SK-N-SH (cell line): ENCODE measurements at regions not wholly inside any gene's neighbourhood (a gene's known extent, or its start where the extent isn't known, plus 50 kb on each side); places are given as distances from the start of the nearest gene placed in this dataset.

Experiments used
- CTCF ChIA-PET: fragments of 300-600, 350-600 bp; formaldehyde crosslinking; extraction: SDS; loops from one replicate; lab custom pipeline; 2021; lab: Yijun Ruan, JAX
- POLR2A ChIA-PET: fragments of 350-600 bp; sonication (Branson Sonifier 250); formaldehyde crosslinking; extraction: SDS; loops from one replicate; lab custom pipeline; 2020; ENCODE audit warnings: antibody characterized with exemption, inconsistent platforms; lab: Yijun Ruan, JAX
- DNase-seq: peaks from one replicate; pipeline ENCODE4 v3.0.0; 2012
- H2AFZ ChIP-seq: fragments of 200-600 bp; sonication (generic); 2 replicates; pipeline ENCODE4 v1.8.1; 2016; ENCODE audit warnings: antibody characterized with exemption, mild to moderate bottlenecking, low read depth
- H3F3A ChIP-seq: fragments of 200-600 bp; sonication (generic); replicated peaks from 2 replicates; pipeline ENCODE3; 2016; ENCODE audit warnings: antibody characterized with exemption, mild to moderate bottlenecking; ENCODE audit not compliant: insufficient read depth
- H3K27ac ChIP-seq, 2 experiments: fragments of 200-500 bp in 1 of 2; fragments of 200-600 bp in 1 of 2; sonication (Bioruptor generic) in 1 of 2; sonication (generic), shearing (Covaris generic) in 1 of 2; 2 replicates each; pipeline versions ENCODE4 v1.5.1 to v1.6.1; 2014 to 2016; ENCODE audit warnings: low read depth in 2 of 2, inconsistent platforms in 1 of 2, low read length in 1 of 2, mild to moderate bottlenecking in 1 of 2, mixed read lengths in 1 of 2
- H3K27me3 ChIP-seq: fragments of 200-600 bp; sonication (generic), shearing (Covaris generic); 2 replicates; pipeline ENCODE4 v1.6.1; 2016; ENCODE audit warnings: mixed run types; ENCODE audit not compliant: insufficient read depth
- H3K36me3 ChIP-seq, 2 experiments: fragments of 200-500 bp in 1 of 2; fragments of 200-600 bp in 1 of 2; sonication (Bioruptor generic) in 1 of 2; sonication (generic) in 1 of 2; replicated peaks in 1 of 2; 2 replicates each; pipeline versions ENCODE3 to v1.5.1; 2014 to 2016; ENCODE audit warnings: low read length in 1 of 2, mild to moderate bottlenecking in 1 of 2; ENCODE audit not compliant: insufficient read depth in 2 of 2, control insufficient read depth in 1 of 2
- H3K4me1 ChIP-seq, 2 experiments: fragments of 200-500 bp in 1 of 2; fragments of 200-600 bp in 1 of 2; sonication (Bioruptor generic) in 1 of 2; sonication (generic), shearing (Covaris generic) in 1 of 2; 2 replicates each; pipeline versions ENCODE4 v1.5.1 to v1.6.1; 2014 to 2016; ENCODE audit warnings: low read depth in 1 of 2, low read length in 1 of 2, mixed run types in 1 of 2; ENCODE audit not compliant: insufficient read depth in 2 of 2, control insufficient read depth in 1 of 2
- H3K4me2 ChIP-seq: fragments of 200-600 bp; sonication (generic), shearing (Covaris generic); 2 replicates; pipeline ENCODE4 v1.6.1; 2017; ENCODE audit warnings: mixed run types
- H3K4me3 ChIP-seq, 2 experiments: fragments of 200-500 bp in 1 of 2; fragments of 200-600 bp in 1 of 2; sonication (Bioruptor generic) in 1 of 2; sonication (generic), shearing (Covaris generic) in 1 of 2; 2 replicates each; pipeline versions ENCODE4 v1.5.1 to v1.8.1; 2014 to 2016; ENCODE audit warnings: low read depth in 2 of 2, inconsistent platforms in 1 of 2, low read length in 1 of 2, mild to moderate bottlenecking in 1 of 2, mixed read lengths in 1 of 2, moderate library complexity in 1 of 2
- H3K79me2 ChIP-seq: fragments of 200-600 bp; sonication (generic); 2 replicates; pipeline ENCODE4 v1.8.1; 2017; ENCODE audit warnings: mild to moderate bottlenecking; ENCODE audit not compliant: insufficient read depth
- H3K9ac ChIP-seq: fragments of 200-600 bp; sonication (generic); 2 replicates; pipeline ENCODE4 v1.6.1; 2017; ENCODE audit warnings: mixed run types
- H3K9me2 ChIP-seq: fragments of 200-600 bp; sonication (generic); 2 replicates; pipeline ENCODE4 v1.6.1; 2017; ENCODE audit warnings: mixed run types
- H3K9me3 ChIP-seq: fragments of 200-600 bp; sonication (generic); 2 replicates; pipeline ENCODE4 v1.6.1; 2017; ENCODE audit warnings: mixed run types, mild to moderate bottlenecking, moderate library complexity
- H4K20me1 ChIP-seq: fragments of 200-600 bp; sonication (generic); 2 replicates; pipeline ENCODE4 v1.6.1; 2017; ENCODE audit warnings: mild to moderate bottlenecking, mixed run types; ENCODE audit not compliant: insufficient read depth
- CHD2 ChIP-seq: fragments of 150-350 bp; IDR thresholded peaks from 2 replicates; pipeline ENCODE4 v1.6.1; 2018; ENCODE audit warnings: low read length; ENCODE audit not compliant: partially characterized antibody
- CTCF ChIP-seq: fragments of 200-600 bp; sonication (generic); IDR thresholded peaks from 2 replicates; pipeline ENCODE4 v1.6.1; 2017; ENCODE audit warnings: antibody characterized with exemption, mild to moderate bottlenecking, moderate library complexity
- ELF1 ChIP-seq: IDR thresholded peaks from 2 replicates; pipeline ENCODE4 v1.4.0; 2012
- EZH2phosphoT487 ChIP-seq: fragments of 200-600 bp; sonication (generic); IDR thresholded peaks from 2 replicates; pipeline ENCODE4 v1.6.1; 2017; ENCODE audit warnings: low read depth, mixed run types, mild to moderate bottlenecking, antibody characterized with exemption, moderate library complexity, borderline replicate concordance
- GATA2 ChIP-seq: sonication (generic); formaldehyde crosslinking; IDR thresholded peaks from 2 replicates; pipeline ENCODE4 v1.5.0; 2020; ENCODE audit warnings: mild to moderate bottlenecking, missing genetic modification reagents
- MEF2A ChIP-seq: IDR thresholded peaks from 2 replicates; pipeline ENCODE4 v1.4.0; 2012; ENCODE audit warnings: low read depth, borderline replicate concordance
- MXI1 ChIP-seq: IDR thresholded peaks from 2 replicates; pipeline ENCODE4 v1.6.1; 2012; ENCODE audit warnings: mild to moderate bottlenecking, low read depth, low read length, improper control_type of control experiment
- NRF1 ChIP-seq: IDR thresholded peaks from 2 replicates; pipeline ENCODE4 v1.6.1; 2012; ENCODE audit warnings: low read depth, mild to moderate bottlenecking, low read length
- POLR2AphosphoS5 ChIP-seq: IDR thresholded peaks from 2 replicates; pipeline ENCODE4 v1.6.1; 2012; ENCODE audit warnings: low read depth, low read length
- RCOR1 ChIP-seq: fragments of 150-350 bp; IDR thresholded peaks from 2 replicates; pipeline ENCODE4 v1.6.1; 2017; ENCODE audit warnings: antibody characterized with exemption, low read length
- RXRA ChIP-seq: IDR thresholded peaks from 2 replicates; pipeline ENCODE4 v1.4.0; 2012; ENCODE audit warnings: low read depth, mild to moderate bottlenecking, borderline replicate concordance
- SMC3 ChIP-seq: IDR thresholded peaks from 2 replicates; pipeline ENCODE4 v1.6.1; 2012; ENCODE audit warnings: low read depth, low read length, improper control_type of control experiment
- TAF1 ChIP-seq: IDR thresholded peaks from 2 replicates; pipeline ENCODE4 v1.6.1; 2012; ENCODE audit warnings: low read depth, mild to moderate bottlenecking, low read length, moderate library complexity, borderline replicate concordance
- TCF12 ChIP-seq: IDR thresholded peaks from 2 replicates; pipeline ENCODE4 v1.4.0; 2012
- TEAD4 ChIP-seq: IDR thresholded peaks from 2 replicates; pipeline ENCODE4 v1.4.0; 2012; ENCODE audit warnings: mild to moderate bottlenecking, borderline replicate concordance; ENCODE audit not compliant: insufficient read depth
- USF2 ChIP-seq: fragments of 150-350 bp; IDR thresholded peaks from 2 replicates; pipeline ENCODE4 v1.6.1; 2017; ENCODE audit warnings: antibody characterized with exemption, low read length, low read depth, borderline replicate concordance
- YY1 ChIP-seq: IDR thresholded peaks from 2 replicates; pipeline ENCODE4 v1.4.0; 2012; ENCODE audit warnings: low read depth, mild to moderate bottlenecking
- ZBTB33 ChIP-seq: IDR thresholded peaks from 2 replicates; pipeline ENCODE4 v1.4.0; 2012; ENCODE audit warnings: low read depth, borderline replicate concordance
- WGBS: methylation state at CpG from one replicate; pipeline ENCODE4 v1.1.6; 2017; ENCODE audit warnings: low lambda C conversion rate; 5-methylcytosine and 5-hydroxymethylcytosine counted together
- TF ChIP-seq, protein P1 (sequence below): fragments of 150-350 bp; IDR thresholded peaks from 2 replicates; pipeline ENCODE4 v1.6.1; 2016; ENCODE audit warnings: mild to moderate bottlenecking, low read depth, low read length

GRCh38 chr2:189255711-189256110 lies 76.2 kb upstream of the COL5A2 start:
- POLR2A ChIA-PET, result no interaction called here

GRCh38 chr2:189258616-189259365 lies 79.2 kb upstream of the COL5A2 start:
- no peaks in the 10 kb centered on the region for H3K79me2 ChIP-seq
- H3K27me3 ChIP-seq, result no peaks in the 10 kb centered on the region
- H3K4me1 ChIP-seq, result peaks cover 6 to 19% of the 10 kb centered on the region in 2 experiments
- H4K20me1 ChIP-seq, result no peaks in the 10 kb centered on the region
- peak overlapping the region in 1 of 2 experiments; percentile 94; a peak in 1 of 4 replicates for H3K27ac ChIP-seq
- WGBS, result 95% methylated on average over 6 of the region's 6 CpGs
- H3K9me2 ChIP-seq, result no peaks in the 10 kb centered on the region
- ChIA-PET POLR2A (no interaction called here), CTCF (interaction anchor here (1.2 to 1.5 kb wide), 2 partner anchors 11 to 29 kb away, joined by 3 read pairs; no protein-coding TSS in a partner anchor)
- no peak overlapping the region for H2AFZ ChIP-seq
- peaks cover 35% of the 10 kb centered on the region for H3F3A ChIP-seq
- H3K9ac ChIP-seq, result no peak overlapping the region
- DNase-seq, result no peak
- no peak overlapping the region for H3K4me2 ChIP-seq
- H3K36me3 ChIP-seq, result no peaks in the 10 kb centered on the region
- no peaks in the 10 kb centered on the region for H3K9me3 ChIP-seq
- TF ChIP-seq RCOR1, result no peak
- TF ChIP-seq ZBTB33, result no peak
- TF ChIP-seq RXRA, result no peak
- no peak for TF ChIP-seq TEAD4
- no peak for TF ChIP-seq CTCF
- TF ChIP-seq POLR2AphosphoS5, result no peak
- TF ChIP-seq NRF1, result no peak
- no peak for TF ChIP-seq MEF2A
- TF ChIP-seq USF2, result no peak
- TF ChIP-seq MXI1, result no peak
- TF ChIP-seq, protein P1, sequence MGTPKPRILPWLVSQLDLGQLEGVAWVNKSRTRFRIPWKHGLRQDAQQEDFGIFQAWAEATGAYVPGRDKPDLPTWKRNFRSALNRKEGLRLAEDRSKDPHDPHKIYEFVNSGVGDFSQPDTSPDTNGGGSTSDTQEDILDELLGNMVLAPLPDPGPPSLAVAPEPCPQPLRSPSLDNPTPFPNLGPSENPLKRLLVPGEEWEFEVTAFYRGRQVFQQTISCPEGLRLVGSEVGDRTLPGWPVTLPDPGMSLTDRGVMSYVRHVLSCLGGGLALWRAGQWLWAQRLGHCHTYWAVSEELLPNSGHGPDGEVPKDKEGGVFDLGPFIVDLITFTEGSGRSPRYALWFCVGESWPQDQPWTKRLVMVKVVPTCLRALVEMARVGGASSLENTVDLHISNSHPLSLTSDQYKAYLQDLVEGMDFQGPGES, result no peak
- TF ChIP-seq TAF1, result no peak
- no peak for TF ChIP-seq SMC3
- TF ChIP-seq YY1, result no peak
- no peak for TF ChIP-seq GATA2
- no peak for TF ChIP-seq EZH2phosphoT487
- no peak for TF ChIP-seq CHD2
- TF ChIP-seq TCF12, result no peak
- TF ChIP-seq ELF1, result no peak
- H3K4me3 ChIP-seq, result no peak overlapping the region

More at GRCh38 chr2:189255711-189256110, 76.2 kb upstream of the COL5A2 start:
- H3K4me3 ChIP-seq, result no peak overlapping the region
- H3K27me3 ChIP-seq, result no peaks in the 10 kb centered on the region
- no peaks in the 10 kb centered on the region for H3K79me2 ChIP-seq
- H3K4me2 ChIP-seq, result no peak overlapping the region
- peaks cover 9 to 17% of the 10 kb centered on the region in 2 experiments for H3K4me1 ChIP-seq
- no peaks in the 10 kb centered on the region for H3K9me3 ChIP-seq
- H3K36me3 ChIP-seq, result no peaks in the 10 kb centered on the region
- 95% methylated on average over 3 of the region's 3 CpGs for WGBS
- no peak overlapping the region for H2AFZ ChIP-seq
- TF ChIP-seq TEAD4, result no peak
- TF ChIP-seq RCOR1, result no peak
- TF ChIP-seq MXI1, result no peak
- TF ChIP-seq CHD2, result no peak
- TF ChIP-seq TAF1, result no peak
- no peak for TF ChIP-seq POLR2AphosphoS5
- no peak for TF ChIP-seq NRF1
- H4K20me1 ChIP-seq, result no peaks in the 10 kb centered on the region
- H3K9ac ChIP-seq, result no peak overlapping the region
- DNase-seq, result no peak
- H3K27ac ChIP-seq, result peak overlapping the region; percentile 85 to 95; a peak in 2 of 4 replicates
- H3F3A ChIP-seq, result peaks cover 30% of the 10 kb centered on the region
- CTCF ChIA-PET, result no interaction called here
- H3K9me2 ChIP-seq, result no peaks in the 10 kb centered on the region
